Stimulated activated CD8-positive, alpha-beta memory T cell treated with anti-CD3 and anti-CD28 coated beads, Interleukin-4, amount 100 ng/mL, for 24 hours (primary cell): ENCODE measurements at regions not wholly inside any gene's neighbourhood (a gene's known extent, or its start where the extent isn't known, plus 50 kb on each side); places are given as distances from the start of the nearest gene placed in this dataset.
"Not testable (repeated sequence)": the region's sequence is repeated elsewhere in the genome, so short reads cannot be mapped to it uniquely, and the experiment has no call there.

Source experiments
- DNase-seq: peaks from one replicate; pipeline ENCODE4 v3.0.0-alpha.2; 2020; ENCODE audit warnings: low read depth

DNA sequence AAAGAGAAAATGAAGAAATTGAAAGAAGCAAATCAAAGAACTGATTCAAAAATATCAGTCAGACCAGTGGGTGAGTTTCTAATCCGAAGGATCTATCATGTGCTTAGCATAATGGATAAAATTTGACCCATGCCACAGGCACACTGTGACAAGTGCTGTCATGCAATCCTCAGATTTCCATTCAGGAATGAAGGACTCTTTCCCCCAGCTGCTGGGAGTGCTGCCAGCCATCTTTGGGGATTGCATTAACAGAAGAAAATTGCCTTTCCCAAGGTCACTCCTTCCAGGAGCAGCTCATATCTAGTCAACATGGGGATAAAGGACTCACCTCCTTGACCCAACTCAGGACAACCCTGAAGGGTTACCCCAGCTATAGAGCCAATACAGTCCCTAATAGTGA is 316.7 kb upstream of the TBX18 start:
- no peak for DNase-seq

DNA sequence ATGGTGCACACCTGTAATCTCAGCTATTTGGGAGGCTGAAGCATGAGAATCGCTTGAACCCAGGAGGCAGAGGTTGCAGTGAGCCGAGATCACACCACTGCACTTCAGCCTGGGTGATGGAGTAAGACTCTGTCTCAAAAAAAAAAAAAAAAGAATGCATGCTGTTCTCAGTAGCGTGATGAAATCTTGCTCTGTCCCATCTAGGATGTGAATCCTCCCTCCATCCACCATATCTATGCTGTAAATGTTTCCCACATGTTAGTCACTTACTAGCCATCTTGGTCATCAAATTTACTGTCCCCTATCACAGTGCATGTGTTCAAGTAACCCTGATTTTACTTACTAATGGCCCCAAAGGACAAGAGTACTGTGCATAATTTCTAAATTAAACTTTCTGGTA is 315.4 kb upstream of the TBX18 start:
- DNase-seq: no peak

DNA sequence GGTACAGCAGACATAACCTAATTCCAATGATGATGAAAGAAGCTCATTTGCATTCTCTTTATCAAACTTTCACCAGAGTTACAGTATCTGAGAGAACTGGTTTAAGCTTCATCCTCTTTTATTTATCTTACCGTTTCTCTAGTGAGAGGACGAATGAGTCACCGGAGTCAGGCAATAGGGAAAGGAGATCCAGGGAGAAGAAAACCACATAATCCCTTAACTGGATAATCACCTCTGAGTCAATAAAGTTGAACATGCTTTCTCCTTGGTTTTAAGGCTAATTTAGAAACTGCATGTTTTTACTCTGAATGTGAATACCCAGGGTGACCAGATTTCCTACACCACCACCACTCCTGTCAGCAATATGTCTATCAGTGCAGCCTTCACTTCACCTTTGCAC is 313.7 kb upstream of the TBX18 start:
- no peak for DNase-seq

DNA sequence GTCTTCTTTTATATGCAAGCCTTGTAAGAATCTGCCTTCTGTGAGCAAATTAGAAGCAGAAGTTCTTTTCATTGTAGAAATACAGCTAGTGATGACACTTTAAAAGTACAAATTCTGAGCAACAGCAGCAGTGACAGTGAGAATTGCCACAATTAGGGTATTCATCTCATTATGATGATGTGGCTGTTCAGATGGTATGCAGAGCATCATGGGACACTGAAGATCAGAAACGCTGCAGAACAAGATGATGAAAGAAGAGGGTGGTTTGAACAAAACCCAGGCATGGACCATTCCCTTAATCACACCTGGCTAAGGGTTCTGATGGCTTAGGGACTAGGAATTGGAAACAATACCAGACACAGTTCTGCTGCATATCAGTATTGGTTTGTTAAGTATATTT is 312.7 kb upstream of the TBX18 start:
- no peak for DNase-seq

DNA sequence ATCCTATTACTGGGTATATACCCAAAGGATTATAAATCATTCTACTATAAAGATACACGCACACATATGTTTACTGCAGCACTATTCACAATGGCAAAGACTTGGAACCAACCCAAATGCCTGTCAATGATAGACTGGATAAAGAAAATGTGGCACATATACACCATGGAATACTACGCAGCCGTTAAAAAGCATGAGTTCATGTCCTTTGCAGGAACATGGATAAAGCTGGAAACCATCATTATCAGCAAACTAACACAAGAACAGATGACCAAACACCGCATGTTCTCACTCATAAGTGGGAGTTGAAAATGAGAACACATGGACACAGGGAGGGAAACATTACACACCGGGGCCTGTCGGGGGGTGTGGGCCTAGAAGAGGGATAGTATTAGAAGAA is 307.4 kb upstream of the TBX18 start:
- DNase-seq: not testable (repeated sequence)

DNA sequence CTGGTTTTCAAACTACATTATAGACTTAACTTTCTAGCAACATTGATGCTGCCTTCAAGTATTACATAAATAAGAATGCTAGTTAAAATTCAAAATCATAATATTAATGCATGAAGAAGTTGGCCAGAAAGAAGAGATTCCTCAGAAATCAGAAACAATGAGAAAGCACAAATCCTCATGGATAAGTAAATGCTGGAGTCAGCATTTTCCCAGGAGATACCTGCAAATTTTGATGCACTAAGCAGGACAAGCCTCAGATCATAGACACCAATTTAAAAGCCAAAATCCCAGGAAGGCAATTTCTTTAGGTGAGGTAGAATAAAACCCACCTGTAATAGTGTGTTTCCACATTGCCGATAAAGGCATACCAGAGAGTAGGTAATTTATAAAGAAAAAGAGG is 305.2 kb upstream of the TBX18 start:
- no peak for DNase-seq

DNA sequence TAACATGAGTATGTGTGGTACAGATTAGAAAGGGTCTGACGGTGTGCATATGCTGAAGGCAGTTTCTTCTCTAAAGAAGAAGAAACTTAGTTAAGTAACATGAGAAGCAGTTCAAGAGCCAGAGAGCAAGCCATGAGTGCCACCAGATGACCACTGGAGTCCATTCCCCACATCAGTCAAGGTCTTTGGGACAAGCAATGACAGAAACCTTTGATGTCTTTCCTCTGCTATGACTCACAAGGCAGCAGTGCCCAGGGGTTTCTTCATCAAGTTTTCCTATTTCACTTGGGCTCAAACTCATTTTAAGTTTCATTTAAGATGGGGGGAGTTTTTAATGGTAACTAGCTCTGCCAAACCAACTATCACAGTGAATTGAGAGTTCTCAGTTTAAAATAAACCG is 303.8 kb upstream of the TBX18 start:
- no peak for DNase-seq

DNA sequence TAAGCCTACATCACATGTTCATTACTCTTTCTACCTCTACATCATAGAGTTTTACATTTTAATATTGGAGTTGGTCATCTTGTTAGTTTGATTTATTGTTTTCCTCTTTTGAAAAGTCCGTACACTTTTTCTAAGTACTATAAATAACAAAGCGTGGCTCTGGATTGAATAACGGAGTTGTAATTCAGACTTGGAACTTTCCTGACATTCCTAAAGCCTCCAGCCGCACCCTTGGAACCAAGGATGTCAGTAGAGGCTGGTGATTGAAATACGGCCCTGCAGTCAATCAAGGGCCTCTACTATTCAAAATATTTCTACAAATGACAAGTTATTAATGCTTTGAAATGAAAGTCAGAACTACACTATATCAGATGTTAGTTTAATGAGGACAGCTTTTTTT is 301.9 kb upstream of the TBX18 start:
- no peak for DNase-seq

DNA sequence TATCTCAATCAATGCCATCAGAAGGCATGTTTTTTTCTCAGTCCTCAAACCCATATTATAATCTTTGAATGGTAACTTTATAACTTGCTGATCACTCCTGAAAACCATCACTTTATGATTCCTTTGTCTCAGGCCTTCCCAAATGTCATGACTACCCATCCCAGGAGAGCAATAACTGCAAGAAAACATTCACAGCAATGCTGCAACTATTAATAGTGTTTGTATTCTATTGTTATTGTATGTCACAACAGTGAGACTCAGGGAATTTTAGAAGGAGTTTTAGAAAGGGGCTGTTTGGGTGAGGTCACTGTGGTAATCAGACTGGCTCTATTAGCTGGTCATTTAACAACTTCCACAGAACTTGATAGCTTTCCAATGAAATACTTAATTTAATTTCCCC is 301.4 kb upstream of the TBX18 start:
- no peak for DNase-seq

DNA sequence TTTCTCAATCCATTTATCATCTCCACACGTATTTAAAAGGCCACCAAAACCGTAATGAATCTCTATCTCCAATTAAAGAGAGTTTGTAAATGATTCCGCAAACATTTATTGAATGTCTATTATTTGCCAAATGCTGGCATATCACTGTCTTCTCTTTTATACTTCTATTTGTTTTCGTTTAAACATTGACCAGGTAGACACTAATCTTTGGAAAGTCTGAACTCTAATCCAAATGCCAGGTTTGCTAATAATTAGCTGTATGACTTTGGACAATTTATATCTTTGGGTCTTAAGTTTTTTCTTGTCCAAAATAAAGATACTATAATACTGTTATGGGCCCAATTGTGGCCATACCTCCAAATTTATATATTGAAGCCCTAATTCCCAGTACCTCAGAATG is 299.2 kb upstream of the TBX18 start:
- DNase-seq: no peak

DNA sequence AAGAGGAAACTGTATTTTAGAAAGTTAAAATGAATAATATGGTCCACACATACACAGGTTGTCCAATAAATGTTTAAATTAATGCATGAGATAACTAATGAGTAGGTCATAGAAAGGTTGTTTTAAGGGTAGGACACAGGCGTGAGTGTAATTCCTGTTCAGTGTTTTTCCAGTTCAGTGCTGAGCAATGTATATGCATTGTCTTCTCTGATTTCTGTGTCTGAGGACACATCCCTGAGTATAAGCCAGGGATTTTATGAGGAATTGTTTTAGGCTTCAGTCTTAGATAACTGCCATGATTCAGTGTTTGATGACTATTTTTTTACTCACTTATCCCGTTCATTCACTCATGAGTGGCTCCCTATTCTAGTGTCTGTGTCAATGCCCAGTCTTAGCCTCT is 298.5 kb upstream of the TBX18 start:
- DNase-seq: no peak

DNA sequence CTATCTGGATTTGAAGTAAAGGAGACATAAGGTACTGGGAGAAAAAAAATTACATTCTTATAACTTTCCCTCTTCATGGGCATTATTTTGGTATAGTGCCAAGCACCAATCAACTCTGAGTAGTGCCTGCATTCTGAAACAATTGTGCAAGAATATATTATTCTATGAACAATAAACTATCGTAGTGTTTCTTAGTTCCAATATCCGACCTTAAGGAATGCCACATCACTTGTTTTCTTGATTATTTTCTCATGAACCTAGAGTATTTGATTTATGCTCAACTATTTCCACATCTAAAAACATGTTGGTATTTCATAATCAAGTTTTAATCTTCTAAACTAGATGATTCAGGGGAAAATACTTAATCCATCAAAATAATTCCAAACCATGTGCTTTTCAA is 294.4 kb upstream of the TBX18 start:
- DNase-seq: no peak

DNA sequence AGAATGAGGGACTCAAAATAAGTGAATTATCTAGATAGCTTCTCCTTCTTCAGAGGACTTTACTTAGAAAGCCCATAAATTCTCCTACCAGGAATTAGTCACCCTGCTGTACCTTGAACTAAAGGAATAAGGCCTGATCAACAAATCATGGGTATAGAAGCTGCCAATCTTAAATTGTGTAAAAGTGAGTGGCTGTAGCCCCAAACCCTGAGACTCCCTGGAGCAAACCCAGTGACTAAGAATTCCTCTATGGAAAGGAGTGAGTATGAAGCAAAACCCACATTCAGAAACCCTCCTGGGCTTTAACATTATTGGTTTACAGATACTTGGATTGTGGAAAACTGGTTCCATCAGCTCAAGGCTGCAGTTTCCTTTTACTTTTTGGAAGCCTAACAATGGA is 285.8 kb upstream of the TBX18 start:
- DNase-seq: no peak

DNA sequence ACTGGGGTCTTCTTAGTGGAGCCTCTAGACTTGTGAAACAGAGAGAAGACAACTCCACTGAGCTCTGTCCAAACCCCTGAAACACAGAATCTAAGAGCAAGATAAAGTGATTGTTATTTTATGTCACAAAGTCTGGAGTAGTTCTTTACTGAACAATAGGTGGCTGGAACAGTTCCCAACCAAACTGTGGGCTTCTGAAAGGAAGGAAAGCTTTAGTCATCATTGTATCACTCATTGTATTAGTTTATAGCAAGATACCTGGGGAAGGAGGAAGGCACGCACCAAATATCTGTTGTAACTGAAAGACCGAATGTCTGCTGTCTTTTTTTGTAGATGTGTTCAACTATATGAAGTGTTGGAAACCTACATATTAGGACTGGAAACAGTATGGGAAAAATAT is 284.9 kb upstream of the TBX18 start:
- DNase-seq: no peak

DNA sequence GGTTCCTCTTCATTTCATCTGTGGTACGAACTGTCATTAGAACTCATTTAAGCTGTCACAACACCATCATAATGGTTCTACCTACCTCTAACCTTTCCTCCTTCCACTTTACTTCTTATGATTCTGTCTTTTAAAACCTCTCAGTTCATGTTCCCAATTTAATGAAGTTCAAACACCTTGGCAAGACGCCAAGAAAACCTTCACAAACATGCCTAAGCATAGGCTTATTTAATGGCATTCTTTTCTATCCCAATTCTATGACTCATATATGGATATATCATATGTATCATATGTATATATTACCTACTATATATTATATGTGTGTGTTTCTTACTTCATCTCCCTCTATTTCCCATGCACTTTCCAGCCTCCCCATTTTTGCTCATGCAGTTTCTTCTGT is 283.4 kb upstream of the TBX18 start:
- no peak for DNase-seq

DNA sequence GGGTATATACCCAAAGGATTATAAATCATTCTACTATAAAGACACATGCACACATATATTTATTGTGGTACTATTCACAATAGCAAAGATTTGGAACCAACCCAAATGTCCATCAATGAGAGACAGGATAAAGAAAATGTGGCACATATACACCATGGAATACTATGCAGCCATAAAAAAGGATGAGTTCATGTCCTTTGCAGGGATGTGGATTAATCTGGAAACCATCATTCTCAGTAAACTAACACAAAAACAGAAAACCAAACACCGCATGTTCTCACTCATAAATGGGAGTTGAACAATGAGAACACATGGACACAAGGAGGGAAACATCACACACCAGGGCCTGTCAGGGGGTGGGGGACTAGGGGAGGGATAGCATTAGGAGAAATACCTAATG is 281.4 kb upstream of the TBX18 start:
- not testable (repeated sequence) for DNase-seq

DNA sequence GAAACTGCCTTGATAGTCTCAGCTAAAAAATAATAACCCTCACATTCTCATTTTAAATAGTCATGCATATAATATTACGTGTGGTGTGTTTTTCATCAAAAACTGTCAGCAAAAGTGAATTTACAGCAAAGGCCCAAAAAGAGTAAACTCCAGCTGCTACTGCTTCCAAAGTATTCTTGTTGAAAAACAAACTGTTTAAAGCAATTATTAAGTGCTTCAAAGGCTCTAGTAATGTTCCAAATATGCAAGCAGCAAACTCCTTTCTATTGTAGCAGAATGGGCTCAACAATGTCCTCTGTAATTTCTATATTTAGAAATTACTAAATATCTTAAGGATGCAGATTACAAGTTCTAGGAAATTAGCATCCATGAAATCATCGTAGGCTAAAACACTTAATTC is 280.0 kb upstream of the TBX18 start:
- DNase-seq: no peak

DNA sequence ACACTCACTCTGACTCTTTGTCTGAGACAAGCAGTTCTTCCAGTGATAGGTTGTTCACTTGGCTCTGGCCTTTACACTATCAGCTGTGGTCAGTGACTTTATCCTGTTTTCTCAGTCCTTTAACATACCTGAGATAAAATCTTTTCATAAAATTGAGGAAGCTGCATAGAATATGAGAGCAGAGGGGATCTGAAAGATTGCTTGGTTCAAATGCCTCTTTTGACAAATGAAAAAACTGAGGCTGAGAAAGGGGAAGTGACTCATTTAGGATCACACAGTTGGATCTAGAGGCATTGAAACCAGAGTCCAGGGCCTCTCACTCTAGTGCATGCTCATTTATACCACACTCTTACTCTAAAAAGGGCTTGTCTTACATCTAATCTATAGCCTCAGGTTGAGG is 277.0 kb upstream of the TBX18 start:
- no peak for DNase-seq

DNA sequence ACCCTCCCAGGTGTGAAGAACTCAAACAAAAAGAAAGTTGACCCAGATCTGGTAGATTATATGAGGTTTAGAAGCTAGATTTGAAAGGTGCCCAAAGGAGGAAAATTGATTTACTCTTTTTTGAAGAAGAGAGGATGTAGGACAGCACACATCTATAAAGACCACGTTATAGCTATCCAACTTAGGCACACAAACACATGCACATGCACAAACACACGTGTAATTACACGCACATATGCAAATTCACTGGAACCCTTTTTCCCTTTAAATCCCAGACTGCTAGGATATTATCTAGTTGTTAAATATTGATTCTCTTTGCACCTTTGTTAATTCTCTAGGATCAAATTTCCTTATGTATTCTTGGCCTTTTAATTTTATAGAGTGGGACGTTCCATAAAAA is 272.8 kb upstream of the TBX18 start:
- DNase-seq: no peak

DNA sequence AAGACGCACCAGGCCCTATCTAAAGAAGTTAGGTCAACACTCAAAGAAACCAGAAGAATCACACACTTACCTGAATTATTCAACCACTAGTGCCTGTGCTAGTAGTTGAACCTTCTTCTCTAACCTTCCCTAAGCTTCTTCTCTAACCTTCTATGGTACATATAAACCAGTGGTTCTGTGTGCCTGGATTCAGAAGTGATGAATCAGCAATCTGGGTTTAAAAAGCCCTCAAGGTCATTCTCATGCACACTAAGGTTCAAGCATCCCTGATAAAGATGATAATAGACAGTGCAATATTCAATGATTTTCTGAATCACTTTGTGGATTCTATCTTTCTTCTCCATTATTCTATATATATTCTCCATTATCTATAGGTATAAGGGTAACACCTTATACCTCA is 271.4 kb upstream of the TBX18 start:
- no peak for DNase-seq

DNA sequence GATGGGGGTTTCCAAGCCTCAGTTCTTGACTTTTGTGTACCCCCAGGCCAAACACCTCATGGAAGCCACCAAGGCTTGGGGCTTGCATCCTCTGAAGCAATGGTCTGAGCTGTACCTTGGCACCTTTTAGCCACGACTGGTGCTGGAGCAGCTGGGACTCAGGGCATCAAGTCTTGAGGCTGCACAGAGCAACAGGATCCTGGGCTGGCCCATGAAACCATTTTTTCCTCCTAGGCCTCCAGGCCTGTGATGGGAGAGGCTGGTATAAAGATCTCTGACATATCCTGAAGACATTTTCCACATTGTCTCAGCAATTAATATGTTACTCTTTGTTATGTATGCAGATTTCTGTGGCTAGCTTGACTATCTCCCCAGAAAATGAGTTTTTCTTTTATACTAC is 269.1 kb upstream of the TBX18 start:
- no peak for DNase-seq

DNA sequence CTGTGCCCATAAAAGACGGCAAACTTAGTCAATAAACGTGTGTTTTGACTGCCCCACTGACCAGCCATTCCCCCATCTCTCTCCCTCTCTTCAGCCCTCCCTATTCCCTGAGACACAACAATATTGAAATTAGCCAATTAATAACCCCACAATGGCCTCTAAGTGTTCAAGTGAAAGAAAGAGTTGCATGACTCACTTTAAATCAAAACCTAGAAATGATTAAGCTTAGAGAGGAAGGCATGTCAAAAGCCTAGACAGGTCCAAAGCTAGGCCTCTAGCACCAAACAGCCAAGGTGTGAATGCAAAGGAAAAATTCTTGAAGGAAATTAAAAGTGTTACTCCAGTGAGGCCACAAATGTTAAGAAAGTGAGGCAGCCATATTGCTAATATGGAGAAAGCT is 261.6 kb upstream of the TBX18 start:
- DNase-seq: no peak

DNA sequence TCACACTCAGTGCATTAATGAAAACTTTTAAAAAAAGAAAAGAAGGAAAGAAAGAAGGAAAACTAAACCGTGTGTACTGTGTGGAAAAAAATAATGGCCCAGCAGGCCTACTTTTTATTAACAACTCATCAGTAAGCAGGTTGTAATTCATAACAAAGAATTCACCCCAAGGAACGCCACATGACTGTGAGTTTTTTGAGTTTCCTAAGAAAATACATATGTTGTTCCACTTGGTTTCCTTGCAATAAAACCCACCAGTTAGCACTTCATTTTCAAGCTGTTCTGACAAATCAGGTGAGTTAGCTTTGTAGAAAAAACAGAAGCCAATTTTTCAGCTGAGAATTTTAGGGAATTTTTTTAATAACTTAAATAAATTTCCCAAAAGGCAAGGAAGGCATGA is 259.3 kb upstream of the TBX18 start:
- DNase-seq: no peak

DNA sequence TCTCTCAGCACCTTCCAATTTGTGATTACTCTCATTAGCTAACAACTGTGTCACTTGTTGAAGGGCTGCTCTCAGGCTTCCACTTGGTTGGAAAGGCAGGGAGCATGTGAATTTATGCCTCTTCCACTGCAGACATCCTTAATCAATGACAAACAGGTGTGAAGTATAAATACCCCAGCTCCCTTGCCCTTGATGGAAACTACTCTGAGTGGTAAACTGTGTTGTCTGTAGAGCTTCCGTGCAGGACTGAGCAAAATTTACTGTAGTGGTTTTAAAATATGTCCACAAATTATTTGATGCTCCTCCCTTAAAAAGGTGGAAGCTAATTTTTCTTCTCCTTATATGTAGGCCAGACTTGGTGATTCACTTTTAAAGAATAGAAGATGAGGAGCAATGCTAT is 253.0 kb upstream of the TBX18 start:
- no peak for DNase-seq

DNA sequence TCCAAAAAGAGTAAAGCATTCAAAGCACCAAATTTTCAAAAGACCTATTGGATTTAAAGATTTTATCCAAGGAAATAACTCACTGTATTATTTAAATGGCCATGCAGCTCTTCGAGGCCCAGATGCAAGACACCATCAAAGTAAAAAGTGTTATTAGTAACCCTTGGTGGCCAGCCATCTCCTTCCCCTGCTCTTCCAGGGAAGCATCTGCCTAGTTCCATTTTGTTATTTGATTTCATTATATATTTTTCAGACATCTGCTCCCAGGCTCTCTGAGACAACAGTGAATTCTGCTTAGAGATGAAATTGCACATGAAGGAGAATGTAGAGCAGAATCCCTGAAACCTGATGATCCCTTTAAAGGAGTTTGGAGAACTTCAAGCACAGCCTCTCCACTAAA is 252.3 kb upstream of the TBX18 start:
- DNase-seq: no peak
